ENCODE measurements at regions not wholly inside any gene's neighbourhood (a gene's known extent, or its start where the extent isn't known, plus 50 kb on each side); places are given as distances from the start of the nearest gene placed in this dataset.

- DNase-seq, result no peak
Observed at GRCh38 chr2:180523621-180524340, 456.6 kb upstream of the UBE2E3 start.

GRCh38 chr2:180520921-180521581, 459.4 kb upstream of the UBE2E3 start:
- no peak for DNase-seq

GRCh38 chr2:180520206-180520605, 460.2 kb upstream of the UBE2E3 start:
- DNase-seq, result no peak

- no peak for DNase-seq
Observed at GRCh38 chr2:180519276-180519675, 461.1 kb upstream of the UBE2E3 start.

GRCh38 chr2:180516232-180516631, 464.2 kb upstream of the UBE2E3 start:
- no peak for DNase-seq

- DNase-seq, result no peak
Observed at GRCh38 chr2:180513389-180513788, 467.0 kb upstream of the UBE2E3 start.

GRCh38 chr2:180508458-180508857, 471.9 kb upstream of the UBE2E3 start:
- DNase-seq, result no peak

GRCh38 chr2:180507028-180507427, 473.4 kb upstream of the UBE2E3 start:
- no peak for DNase-seq

- no peak for DNase-seq
Observed at GRCh38 chr2:180505203-180505602, 475.2 kb upstream of the UBE2E3 start.

- no peak for DNase-seq
Observed at GRCh38 chr2:180497621-180498152, 482.7 kb upstream of the UBE2E3 start.

GRCh38 chr2:180495606-180496005, 484.8 kb upstream of the UBE2E3 start:
- no peak for DNase-seq

- no peak for DNase-seq
Observed at GRCh38 chr2:180494286-180494685, 486.1 kb upstream of the UBE2E3 start.

- no peak for DNase-seq
Observed at GRCh38 chr2:180482696-180483095, 475.6 kb upstream of the CWC22 start.

- no peak for DNase-seq
Observed at GRCh38 chr2:180481998-180482397, 474.9 kb upstream of the CWC22 start.

GRCh38 chr2:180478883-180479282, 471.8 kb upstream of the CWC22 start:
- DNase-seq, result no peak

GRCh38 chr2:180474716-180475115, 467.6 kb upstream of the CWC22 start:
- DNase-seq, result no peak

- no peak for DNase-seq
Observed at GRCh38 chr2:180473456-180473855, 466.4 kb upstream of the CWC22 start.

- no peak for DNase-seq
Observed at GRCh38 chr2:180472133-180472532, 465.0 kb upstream of the CWC22 start.

GRCh38 chr2:180463608-180464007, 456.5 kb upstream of the CWC22 start:
- no peak for DNase-seq

- no peak for DNase-seq
Observed at GRCh38 chr2:180461761-180462160, 454.7 kb upstream of the CWC22 start.

- DNase-seq, result no peak
Observed at GRCh38 chr2:180456801-180457200, 449.7 kb upstream of the CWC22 start.

- no peak for DNase-seq
Observed at GRCh38 chr2:180450841-180451240, 443.7 kb upstream of the CWC22 start.

- no peak for DNase-seq
Observed at GRCh38 chr2:180449171-180449915, 442.2 kb upstream of the CWC22 start.

GRCh38 chr2:180446492-180446891, 439.4 kb upstream of the CWC22 start:
- no peak for DNase-seq

Measured in activated CD4-positive, alpha-beta T cell treated with anti-CD3 and anti-CD28 coated beads, Interleukin-2, Interleukin-6, amounts not matched to agents 100 ng/mL and 50 ng/mL, durations not matched to agents 16 hours and 8 hours (primary cell).